GM18511 (cell line): ENCODE measurements at regions not wholly inside any gene's neighbourhood (a gene's known extent, or its start where the extent isn't known, plus 50 kb on each side); places are given as distances from the start of the nearest gene placed in this dataset.
"Not testable (repeated sequence)": the region's sequence is repeated elsewhere in the genome, so short reads cannot be mapped to it uniquely, and the experiment has no call there.

Experiments used
- ATAC-seq: cut with Tn5 transposase; IDR thresholded peaks from one replicate; pipeline ENCODE4 v1.9.1; 2021; ENCODE audit warnings: mild to moderate bottlenecking, moderate library complexity; ENCODE audit not compliant: unreplicated experiment

- ATAC-seq = not testable (repeated sequence)
These were observed 178.2 kb upstream of the ZNG1F start for GRCh38 chr9:41367301-41367700.

- ATAC-seq = not testable (repeated sequence)
These were observed 172.7 kb upstream of the ZNG1F start for GRCh38 chr9:41361790-41362189.

- ATAC-seq = peak; percentile 71
These were observed 170.0 kb upstream of the ZNG1F start for GRCh38 chr9:41359116-41359515.

GRCh38 chr9:41358682-41359081 is 169.6 kb upstream of the ZNG1F start:
- not testable (repeated sequence) for ATAC-seq

- not testable (repeated sequence) for ATAC-seq
These were observed 168.8 kb upstream of the ZNG1F start for GRCh38 chr9:41357918-41358404.

GRCh38 chr9:41357350-41357748 is 168.2 kb upstream of the ZNG1F start:
- not testable (repeated sequence) for ATAC-seq

GRCh38 chr9:41356588-41357349 is 167.7 kb upstream of the ZNG1F start:
- peak; percentile 70 for ATAC-seq

GRCh38 chr9:41355712-41356450 is 166.8 kb upstream of the ZNG1F start:
- not testable (repeated sequence) for ATAC-seq

GRCh38 chr9:41354978-41355377 is 165.9 kb upstream of the ZNG1F start:
- not testable (repeated sequence) for ATAC-seq

GRCh38 chr9:41354060-41354934 is 165.2 kb upstream of the ZNG1F start:
- not testable (repeated sequence) for ATAC-seq

GRCh38 chr9:41353026-41353425 is 163.9 kb upstream of the ZNG1F start:
- not testable (repeated sequence) for ATAC-seq

GRCh38 chr9:41352390-41352789 is 163.3 kb upstream of the ZNG1F start:
- ATAC-seq = not testable (repeated sequence)

- not testable (repeated sequence) for ATAC-seq
These were observed 158.8 kb upstream of the ZNG1F start for GRCh38 chr9:41347893-41348292.

- not testable (repeated sequence) for ATAC-seq
These were observed 143.4 kb upstream of the ZNG1F start for GRCh38 chr9:41332562-41332961.

GRCh38 chr9:41321277-41321676 is 132.2 kb upstream of the ZNG1F start:
- ATAC-seq = not testable (repeated sequence)

- not testable (repeated sequence) for ATAC-seq
These were observed 119.8 kb upstream of the ZNG1F start for GRCh38 chr9:41308953-41309352.

- not testable (repeated sequence) for ATAC-seq
These were observed 96.6 kb upstream of the ZNG1F start for GRCh38 chr9:41285744-41286143.

GRCh38 chr9:41280299-41281238 is 91.5 kb upstream of the ZNG1F start:
- ATAC-seq = not testable (repeated sequence)

GRCh38 chr9:41279437-41279836 is 90.3 kb upstream of the ZNG1F start:
- not testable (repeated sequence) for ATAC-seq

GRCh38 chr9:41279033-41279432 is 89.9 kb upstream of the ZNG1F start:
- ATAC-seq = not testable (repeated sequence)
